ENCODE measurements at regions not wholly inside any gene's neighbourhood (a gene's known extent, or its start where the extent isn't known, plus 50 kb on each side); places are given as distances from the start of the nearest gene placed in this dataset.
"Not testable (repeated sequence)": the region's sequence is repeated elsewhere in the genome, so short reads cannot be mapped to it uniquely, and the experiment has no call there.

DNA sequence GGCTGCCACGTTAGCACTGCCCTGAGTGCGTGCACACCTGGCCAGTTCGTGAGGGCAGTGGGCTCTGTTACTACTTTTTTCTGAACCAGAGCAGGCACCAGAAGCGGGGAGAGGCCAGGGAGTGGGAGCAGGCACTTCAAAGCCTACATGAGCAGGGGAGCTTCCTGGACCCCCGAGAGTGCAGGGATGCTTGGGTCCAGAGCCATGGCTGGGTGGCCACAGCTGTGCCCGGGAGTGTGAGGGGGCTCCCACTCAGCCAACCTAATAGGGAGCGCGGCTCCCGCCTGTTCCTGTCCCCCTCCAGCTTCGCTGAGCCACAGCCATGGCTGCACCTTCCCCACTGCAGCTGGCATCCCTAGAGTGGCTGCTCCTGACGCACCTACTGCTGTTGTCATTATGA is 1423.3 kb downstream of the SI start:
- no peak for DNase-seq (ENCODE audit: low spot score)

DNA sequence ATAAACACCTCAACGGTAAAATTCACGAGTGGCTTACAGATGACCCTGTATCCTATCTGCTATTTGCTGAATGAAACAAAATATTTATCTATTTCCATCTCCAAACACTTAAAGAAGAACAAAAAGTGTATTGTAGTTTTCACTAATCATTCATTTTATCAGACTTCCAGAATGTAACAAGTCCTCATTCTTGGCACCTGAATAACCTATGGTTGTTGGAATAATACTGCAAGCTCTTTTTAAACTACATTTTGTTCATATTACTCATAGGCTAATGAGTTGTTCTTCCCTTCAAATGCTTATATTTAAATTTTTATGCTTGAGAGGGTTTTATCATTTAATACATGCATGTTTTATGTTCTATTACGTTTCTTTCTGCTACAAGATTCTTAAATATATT is 1434.1 kb downstream of the SI start:
- no peak for DNase-seq (ENCODE audit: low spot score)

DNA sequence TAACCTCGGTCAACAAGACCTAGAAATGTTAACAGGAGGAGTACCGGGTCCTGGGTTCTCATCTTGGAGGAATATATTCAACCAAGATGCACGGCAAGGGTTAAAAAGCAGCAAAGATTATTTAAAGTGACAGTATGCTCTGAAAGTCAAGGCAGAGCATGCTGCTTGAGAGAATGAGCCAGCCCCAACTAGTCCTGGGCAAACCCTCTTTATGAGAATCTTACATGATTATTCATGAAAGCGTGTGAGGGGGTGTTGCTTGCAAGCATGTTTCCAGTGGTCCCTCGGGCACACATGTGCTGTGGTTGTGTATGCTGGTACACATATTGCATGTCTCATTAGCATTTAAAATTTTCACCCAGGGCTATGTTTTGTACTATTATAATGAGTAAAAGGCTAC is 1445.6 kb downstream of the SI start:
- no peak for DNase-seq (ENCODE audit: low spot score)

DNA sequence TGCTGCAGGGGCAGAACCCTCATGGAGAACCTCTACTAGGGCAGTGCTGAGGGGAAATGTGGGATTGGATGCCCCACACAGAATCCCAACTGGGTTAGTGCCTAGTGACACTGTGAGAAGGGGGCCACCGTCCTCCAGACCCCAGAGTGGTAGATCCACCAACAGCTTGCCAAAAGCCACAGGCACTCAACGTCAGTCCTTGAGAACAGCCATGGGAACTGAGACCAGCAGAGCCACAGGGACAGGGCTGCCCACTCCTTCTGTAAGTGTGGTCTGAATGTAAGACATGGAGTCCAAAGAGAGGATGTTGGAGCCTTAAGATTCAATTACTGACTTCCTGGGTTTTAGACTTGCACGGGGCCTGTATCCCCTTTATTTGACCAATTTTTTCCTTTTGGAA is 1451.5 kb downstream of the SI start:
- no peak for DNase-seq (ENCODE audit: low spot score)

DNA sequence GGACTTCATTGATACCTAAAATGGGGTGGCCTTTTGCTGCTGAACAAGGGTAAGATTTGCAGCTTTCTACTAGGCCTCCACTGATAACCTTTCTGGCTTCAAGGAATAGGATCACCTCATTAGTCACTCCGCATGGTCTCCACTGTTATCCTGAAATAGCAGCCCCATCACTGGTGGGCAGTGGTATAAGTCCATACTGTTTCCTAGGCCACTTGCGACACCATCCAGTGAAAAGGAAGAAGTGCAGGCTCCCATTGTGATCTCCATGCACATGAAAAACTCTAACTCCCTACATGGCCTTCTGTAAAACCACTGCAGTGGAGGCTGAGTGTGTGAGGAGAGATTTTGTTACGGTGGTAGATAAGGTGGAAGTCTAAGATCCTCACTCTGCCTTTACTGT is 1455.9 kb downstream of the SI start:
- DNase-seq (ENCODE audit: low spot score), result peak; percentile 16

DNA sequence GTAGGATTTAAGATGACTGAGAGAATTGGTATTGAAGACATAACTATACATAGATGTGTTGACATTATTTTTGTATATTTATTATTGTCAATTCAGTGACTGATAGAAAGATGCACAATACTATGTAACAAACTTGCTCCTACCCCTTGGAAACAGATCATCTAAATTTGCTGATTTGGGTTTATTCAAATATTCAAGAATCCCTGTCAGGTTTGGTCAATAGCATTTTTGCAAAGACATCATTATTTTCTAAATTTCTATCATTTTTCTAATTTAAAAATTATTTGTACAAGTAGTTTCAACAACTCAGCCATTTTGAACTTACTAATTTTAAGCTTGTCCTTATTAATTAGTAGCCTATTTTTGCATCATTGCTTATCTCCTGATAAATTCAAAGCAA is 1463.4 kb downstream of the SI start:
- no peak for DNase-seq (ENCODE audit: low spot score)

DNA sequence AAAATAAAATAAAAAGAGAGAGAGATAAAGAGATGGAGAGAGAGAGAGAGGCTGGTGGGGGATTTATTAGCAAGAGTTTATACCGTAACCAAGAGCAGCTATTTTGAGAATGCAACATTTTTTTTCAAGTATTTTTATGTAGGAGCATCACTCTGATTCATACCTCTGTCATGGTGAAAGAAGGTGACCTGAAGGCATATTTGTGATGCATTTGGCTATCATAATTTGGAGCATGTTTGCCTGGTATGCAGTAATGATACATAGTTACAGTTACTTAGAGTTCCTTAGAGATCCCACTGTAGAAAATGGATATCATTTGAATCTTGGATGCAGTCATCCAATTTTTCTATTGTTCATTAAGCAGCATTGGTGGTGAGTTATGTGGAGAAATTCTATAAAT is 1472.4 kb downstream of the SI start:
- DNase-seq (ENCODE audit: low spot score), result no peak

DNA sequence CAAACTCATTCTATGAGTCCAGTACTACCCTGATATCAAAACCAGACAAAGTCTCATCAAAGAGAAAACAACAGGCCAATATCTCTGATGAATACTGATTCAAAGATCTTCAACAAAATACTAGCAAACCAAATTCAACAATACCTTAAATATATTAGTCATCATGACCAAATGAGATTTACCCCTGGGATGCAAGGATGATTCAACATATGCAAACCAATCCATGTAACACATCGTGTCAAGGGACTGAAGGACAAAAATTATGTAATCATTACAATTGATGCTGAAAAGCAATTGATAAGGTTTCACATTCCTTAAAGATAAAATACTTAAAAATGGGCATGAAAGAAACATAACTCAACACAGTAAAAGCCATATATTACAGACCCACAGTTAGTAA is 1476.9 kb downstream of the SI start:
- DNase-seq (ENCODE audit: low spot score), result no peak

DNA sequence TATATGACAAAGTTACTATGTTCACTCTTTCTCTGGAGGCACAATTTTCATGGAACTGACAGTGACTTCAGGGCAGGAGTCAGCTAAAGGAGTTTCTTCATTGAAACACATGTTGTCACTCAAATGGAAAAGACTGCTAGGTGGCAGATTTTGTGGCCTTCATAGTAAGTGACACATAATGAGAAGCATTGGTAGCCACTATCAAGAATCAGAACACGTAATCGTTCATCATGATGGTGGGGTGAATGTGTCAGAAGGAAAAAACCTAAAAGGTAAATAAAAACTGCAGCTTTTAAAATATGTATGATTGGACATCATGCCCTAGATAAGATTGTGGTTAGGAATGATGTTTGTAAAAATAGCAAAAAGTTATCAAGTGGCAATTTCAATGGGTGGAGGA is 1491.0 kb downstream of the SI start:
- no peak for DNase-seq (ENCODE audit: low spot score)

DNA sequence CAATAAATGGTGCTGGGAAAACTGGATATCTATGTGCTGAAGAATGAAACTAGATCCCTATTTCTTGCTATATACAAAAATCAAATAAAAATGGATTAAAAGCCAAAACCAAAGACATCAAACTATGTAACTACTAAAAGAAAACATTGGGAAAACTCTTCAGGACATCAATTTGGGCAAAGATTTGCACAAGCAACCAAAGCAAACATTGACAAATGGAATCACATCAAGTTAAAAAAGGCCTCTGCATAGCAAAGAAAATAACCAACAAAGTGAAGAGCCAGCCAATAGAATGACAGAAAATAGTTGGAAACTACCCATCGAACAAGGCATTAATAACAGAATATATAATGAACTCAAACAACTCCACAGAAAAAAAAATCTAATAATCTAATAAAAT is 1495.3 kb downstream of the SI start:
- no peak for DNase-seq (ENCODE audit: low spot score)

DNA sequence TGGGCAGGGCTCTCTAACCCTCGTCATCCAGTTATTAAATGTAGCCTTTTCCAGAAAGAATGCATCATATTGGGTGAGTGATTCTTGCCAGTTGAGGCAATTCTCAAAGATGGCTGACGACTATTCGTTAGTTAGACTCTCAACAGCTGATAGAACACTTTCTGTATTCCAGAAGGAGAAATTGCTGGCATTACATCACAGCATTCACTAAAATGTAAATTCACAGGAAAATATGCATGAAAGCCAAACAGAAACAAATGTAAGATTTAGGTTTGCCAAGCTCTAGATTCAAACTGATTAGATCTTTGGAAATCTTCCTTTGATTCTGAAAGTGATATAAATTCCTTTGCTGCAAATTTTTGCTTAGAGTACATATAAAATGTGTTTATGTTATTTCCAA is 1501.0 kb downstream of the SI start:
- DNase-seq (ENCODE audit: low spot score), result no peak

DNA sequence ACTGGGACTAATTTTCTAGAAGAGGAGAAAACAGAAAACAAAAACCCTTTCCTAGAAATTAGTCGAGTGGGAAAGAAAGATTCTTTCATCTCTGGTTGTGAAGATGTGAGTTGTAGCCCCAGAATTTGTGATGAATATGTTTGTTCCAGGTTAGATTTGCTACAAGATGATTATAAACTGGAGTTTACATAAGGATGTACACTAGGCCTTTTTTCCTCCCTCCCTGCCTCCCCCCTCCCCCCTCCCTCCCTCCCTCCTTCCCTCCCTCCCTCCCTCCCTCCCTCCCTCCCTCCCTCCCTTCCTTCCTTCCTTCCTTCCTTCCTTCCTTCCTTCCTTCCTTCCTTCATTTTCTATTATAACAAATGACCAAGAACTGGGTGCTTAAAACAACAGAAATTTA is 1502.0 kb downstream of the SI start:
- no peak for DNase-seq (ENCODE audit: low spot score)

DNA sequence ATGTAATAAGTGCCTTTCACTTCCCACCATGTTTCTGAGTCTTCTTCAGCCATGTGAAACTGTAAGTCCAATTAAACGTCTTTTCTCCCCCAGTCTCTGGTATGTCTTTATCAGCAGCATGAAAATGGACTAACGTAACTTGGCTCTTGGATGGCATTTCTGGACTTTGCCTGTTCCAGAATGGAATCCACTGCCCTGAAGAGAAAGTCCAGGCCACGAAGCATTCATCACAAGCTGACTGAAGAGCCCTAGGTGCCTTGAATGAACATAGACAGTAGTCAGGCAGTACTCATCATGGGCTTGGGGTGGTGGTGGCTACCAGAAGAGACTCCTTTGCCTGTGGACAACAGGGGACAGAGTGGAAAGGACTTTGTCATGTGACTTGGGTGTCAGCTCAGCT is 1505.0 kb downstream of the SI start:
- no peak for DNase-seq (ENCODE audit: low spot score)

DNA sequence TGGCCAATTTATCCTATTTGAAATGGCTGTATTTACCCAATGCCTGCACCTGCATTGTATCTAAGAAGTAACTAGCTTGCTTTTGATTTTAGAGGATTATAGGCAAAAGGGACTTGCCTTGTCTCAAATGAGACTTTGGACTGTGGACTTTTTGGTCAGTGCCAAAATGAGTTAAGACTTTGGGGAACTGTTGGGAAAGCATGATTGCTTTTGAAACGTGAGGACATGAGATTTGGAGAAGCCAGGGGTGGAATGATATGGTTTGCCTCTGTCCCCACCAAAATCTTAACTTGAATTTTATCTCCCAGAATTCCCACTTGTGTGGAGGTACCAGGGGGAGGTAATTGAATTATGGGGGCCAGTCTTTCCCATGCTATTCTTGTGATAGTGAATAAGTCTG is 1505.4 kb downstream of the SI start:
- DNase-seq (ENCODE audit: low spot score), result no peak

DNA sequence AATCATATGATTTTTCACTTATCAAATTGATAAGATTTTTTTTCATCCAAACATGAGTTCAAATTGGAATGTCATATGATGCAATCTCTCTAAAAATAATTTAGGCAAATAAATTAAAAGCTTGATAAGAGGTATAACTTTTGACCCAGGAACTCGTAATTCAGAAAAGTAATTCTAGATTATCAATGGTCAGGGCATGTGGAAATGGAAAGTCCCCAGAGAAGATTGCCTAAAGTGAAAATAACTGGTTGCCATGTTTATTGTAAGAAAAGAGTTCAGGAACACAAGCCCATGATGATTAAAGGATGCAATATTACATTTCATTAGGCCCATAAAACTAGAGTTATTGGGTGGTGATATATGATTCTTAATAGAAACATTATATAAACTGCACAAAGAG is 1514.8 kb downstream of the SI start:
- no peak for DNase-seq (ENCODE audit: low spot score)

DNA sequence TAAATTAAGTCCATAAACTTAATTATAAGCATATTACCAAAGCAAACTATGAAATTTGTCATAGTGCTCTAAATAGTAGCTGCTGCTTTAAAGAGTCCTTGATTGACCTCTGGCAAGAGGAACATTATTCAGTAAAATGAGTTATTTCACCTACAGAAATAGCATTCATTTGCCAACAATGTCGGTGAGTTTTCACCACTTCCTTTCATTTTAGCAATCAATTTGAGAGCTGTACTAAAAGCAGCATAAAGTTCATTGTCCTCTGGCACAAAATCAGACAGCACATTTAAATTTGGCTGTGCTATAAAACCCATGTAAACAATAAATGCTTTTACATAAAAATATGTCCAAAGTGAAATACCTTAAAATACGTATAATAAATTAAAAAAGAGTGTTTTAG is 1515.7 kb downstream of the SI start:
- no peak for DNase-seq (ENCODE audit: low spot score)

DNA sequence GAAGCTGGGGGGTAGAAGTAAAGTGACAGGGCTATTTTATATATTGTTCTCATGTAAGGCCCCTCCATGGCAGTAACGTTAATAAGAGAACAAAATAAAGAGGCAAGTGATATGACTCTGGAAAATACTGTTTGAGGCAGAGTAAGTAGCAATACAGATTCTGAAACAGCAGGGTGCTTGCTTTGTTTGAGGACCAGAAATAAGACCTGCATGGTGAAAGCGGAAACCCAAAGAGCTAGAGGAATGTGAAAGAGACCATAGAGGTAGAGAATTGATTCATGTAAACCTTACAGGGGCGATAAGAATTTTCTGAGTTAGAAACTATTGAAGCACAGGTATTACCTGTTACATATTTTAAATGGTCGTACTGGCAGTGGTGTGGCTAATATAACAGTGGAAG is 1517.1 kb downstream of the SI start:
- DNase-seq (ENCODE audit: low spot score), result no peak

DNA sequence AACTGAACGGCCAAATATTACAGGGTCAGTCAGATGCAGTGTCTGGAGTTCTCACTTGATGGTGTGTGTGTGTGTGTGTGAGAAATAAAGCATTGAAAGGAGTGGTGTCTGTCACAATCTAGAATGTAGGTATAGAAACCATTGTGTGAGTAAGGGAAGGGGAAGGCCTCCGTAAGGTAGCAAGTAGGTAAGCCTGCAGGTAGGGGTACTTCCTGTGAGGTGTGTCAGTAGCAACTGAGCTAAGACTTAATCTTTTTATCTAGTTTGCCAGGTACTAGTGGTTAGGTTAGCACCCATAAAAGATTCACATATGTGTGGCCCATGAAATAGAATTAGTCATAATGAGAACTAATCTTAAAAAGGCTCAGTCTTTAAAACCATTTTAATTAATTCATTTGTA is 1517.8 kb downstream of the SI start:
- DNase-seq (ENCODE audit: low spot score), result no peak

DNA sequence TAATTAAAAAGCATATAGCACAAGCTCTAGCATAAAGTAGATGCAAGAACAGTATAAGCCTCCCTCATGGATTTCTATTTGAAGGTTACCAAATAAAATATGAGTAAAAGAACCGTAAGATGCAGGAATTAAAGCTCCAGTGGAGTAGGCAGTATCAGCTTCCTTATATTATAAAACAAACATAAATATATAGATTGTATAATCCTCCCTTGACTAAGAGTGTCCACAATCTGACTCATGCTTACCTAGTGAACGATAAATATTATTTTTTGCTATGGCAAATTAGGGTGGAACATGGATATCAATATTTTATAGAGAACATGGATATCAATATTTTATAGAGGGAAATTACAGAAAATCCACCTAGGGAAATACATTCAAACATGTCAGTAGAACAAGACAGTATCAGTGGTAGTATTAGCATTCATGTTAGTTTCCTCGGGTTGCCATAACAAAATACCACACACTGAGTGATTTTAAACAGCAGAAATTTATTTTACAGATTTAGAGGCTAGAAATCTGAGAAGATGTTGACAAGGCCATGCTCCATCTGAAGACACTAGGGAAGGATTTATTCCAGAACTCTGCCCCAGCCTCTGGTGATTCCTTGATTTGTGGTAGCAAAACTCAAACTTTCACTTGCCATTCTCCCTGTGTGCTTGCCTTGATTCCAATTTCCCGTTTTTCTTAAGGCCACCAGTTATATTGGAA is 1521.3 kb downstream of the SI start:
- no peak for DNase-seq (ENCODE audit: low spot score)

DNA sequence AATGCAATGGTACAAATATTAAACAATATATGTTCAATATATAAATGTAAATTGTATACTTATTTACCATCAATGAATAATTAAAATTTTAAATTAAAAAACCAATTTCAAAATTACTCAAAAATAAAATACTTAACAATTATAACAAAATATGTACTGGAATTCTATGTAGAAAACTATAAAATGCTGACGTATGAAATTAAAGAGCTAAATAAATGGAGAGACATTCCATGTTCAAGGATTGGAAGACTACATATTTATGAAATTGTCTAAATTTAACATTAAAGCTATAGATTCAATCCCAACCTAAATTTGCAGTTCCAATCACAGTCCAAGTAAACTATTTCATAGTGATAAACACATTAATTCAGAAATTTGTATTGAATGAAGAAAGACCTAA is 1522.4 kb downstream of the SI start:
- no peak for DNase-seq (ENCODE audit: low spot score)

DNA sequence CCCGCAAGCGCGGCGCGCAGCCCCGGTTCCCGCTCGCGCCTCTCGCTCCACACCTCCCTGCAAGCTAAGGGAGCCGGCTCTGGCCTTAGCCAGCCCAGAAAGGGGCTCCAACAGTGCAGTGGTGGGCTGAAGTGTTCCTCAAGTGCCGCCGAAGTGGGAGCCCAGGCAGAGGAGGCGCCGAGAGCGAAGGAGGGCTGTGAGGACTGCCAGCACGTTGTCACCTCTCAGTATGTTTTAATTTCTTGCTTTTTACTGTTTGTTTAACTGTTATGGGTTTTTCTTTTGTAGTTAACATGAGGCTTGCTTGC is 1525.7 kb downstream of the SI start:
- no peak for DNase-seq (ENCODE audit: low spot score)

DNA sequence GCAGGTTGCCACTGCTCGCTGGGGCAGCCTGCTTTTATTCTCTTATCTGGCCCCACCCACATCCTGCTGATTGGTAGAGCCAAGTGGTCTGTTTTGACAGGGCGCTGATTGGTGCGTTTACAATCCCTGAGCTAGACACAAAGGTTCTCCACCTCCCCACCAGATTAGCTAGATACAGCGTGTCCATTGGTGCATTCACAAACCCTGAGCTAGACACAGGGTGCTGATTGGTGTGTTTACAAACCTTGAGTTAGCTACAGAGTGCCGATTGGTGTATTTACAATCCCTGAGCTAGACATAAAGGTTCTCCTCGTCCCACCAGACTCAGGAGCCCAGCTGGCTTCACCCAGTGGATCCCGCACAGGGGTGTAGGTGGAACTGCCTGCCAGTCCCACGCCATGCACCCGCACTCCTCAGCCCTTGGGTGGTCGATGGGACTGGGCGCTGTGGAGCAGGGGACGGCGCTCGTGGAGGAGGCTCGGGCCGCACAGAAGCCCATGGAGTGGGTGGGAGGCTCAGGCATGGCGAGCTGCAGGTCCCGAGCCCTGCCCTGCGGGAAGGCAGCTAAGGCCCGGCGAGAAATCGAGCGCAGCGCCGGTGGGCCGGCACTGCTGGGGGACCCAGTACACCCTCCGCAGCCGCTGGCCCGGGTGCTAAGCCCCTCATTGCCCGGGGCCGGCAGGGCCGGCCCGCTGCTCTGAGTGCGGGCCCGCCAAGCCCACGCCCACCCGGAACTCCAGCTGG is 1526.2 kb downstream of the SI start:
- DNase-seq (ENCODE audit: low spot score), result not testable (repeated sequence)

DNA sequence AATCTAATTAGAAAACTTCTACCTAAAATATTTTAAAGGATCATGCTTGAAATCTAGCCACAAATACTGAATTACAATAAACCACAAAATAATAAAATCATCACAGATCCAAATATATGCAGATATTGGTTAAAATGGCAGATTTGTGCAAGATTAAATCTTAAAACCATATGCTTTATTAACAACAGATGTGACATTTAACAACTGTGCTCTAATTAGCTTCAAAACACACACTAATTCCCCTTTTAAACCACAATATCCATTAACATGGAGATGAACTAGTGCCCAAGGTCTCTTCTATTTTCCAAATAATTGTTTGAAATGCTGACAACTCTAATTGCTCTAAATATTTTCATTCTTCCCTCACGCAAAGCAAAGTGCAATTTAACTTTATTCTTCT is 1530.3 kb downstream of the SI start:
- no peak for DNase-seq (ENCODE audit: low spot score)

DNA sequence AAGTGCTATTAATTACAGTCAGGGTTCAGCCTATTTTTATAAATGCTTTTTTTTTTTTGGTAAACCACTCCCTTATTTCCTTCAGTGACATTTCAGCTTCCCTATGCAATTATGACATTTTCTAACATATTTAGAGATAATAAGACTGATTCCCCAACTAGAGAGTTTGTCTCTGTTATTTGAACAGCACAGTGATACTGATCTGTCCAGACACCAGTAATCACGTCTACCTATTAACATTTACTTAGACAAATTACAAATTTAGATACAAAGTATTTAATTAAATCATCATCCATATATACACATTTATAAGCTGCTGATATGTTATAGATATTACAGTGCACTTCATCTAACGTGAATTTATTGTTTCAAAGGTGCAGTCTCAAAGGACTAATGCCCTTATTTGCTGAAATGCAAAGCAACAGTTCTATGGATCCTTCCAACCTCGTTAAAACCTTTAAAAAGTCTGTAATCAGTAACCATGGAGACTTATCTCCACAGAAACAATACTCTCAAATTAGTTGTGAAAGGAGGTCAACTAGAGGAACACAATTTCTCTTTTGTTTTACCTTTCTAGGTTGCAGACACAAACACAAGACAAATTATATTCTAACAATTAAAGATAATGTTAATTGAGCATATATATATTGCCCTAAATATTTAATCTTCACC is 1531.1 kb downstream of the SI start:
- no peak for DNase-seq (ENCODE audit: low spot score)
